Astrocyte (in vitro differentiated cells and primary cell): ENCODE measurements at regions not wholly inside any gene's neighbourhood (a gene's known extent, or its start where the extent isn't known, plus 50 kb on each side); places are given as distances from the start of the nearest gene placed in this dataset.
A peak's percentile ranks its signal among the peaks of the same experiment; 100 is the strongest.

Source experiments
- DNase-seq: peaks from one replicate; pipeline ENCODE4 v3.0.0-alpha.2; 2010; ENCODE audit warnings: low read depth
- FAIRE-seq: peaks from 2 replicates; lab custom pipeline; 2011; peaks lifted over from hg19 to GRCh38; lab: Jason Lieb, UNC
- H2AFZ ChIP-seq: 2 replicates; pipeline ENCODE4 v1.6.0; 2012; ENCODE audit warnings: low read depth, low read length, inconsistent platforms
- H3K27ac ChIP-seq: 2 replicates; pipeline ENCODE4 v1.5.1; 2011; ENCODE audit warnings: low read depth, low read length, inconsistent platforms
- H3K27me3 ChIP-seq: 2 replicates; pipeline ENCODE4 v1.6.0; 2011; ENCODE audit warnings: low read length, inconsistent platforms; ENCODE audit not compliant: insufficient read depth
- H3K36me3 ChIP-seq: 2 replicates; pipeline ENCODE4 v1.5.1; 2011; ENCODE audit warnings: low read length, inconsistent platforms; ENCODE audit not compliant: insufficient read depth
- H3K4me1 ChIP-seq: 2 replicates; pipeline ENCODE4 v1.5.1; 2011; ENCODE audit warnings: low read length, inconsistent platforms; ENCODE audit not compliant: insufficient read depth
- H3K4me2 ChIP-seq: 2 replicates; pipeline ENCODE4 v1.6.0; 2012; ENCODE audit warnings: low read length, inconsistent platforms
- H3K4me3 ChIP-seq: 2 replicates; pipeline ENCODE4 v1.5.1; 2011; ENCODE audit warnings: low read depth, mild to moderate bottlenecking, low read length, inconsistent platforms; ENCODE audit not compliant: insufficient read depth
- H3K79me2 ChIP-seq: 2 replicates; pipeline ENCODE4 v1.6.0; 2012; ENCODE audit warnings: mild to moderate bottlenecking, low read length, inconsistent platforms; ENCODE audit not compliant: insufficient read depth
- H3K9ac ChIP-seq: 2 replicates; pipeline ENCODE4 v1.6.0; 2012; ENCODE audit warnings: mild to moderate bottlenecking, low read length, inconsistent platforms
- H3K9me3 ChIP-seq: 2 replicates; pipeline ENCODE4 v1.5.1; 2012; ENCODE audit warnings: low read depth, mild to moderate bottlenecking, low read length, inconsistent platforms; ENCODE audit not compliant: insufficient read depth
- H4K20me1 ChIP-seq: 2 replicates; pipeline ENCODE4 v1.6.0; 2012; ENCODE audit warnings: low read length, inconsistent platforms; ENCODE audit not compliant: insufficient read depth
- H3K27ac Mint-ChIP-seq: one replicate; pipeline ENCODE4 v1.8.0; 2021; ENCODE audit warnings: mild to moderate bottlenecking, mixed read lengths; ENCODE audit not compliant: unreplicated experiment
- H3K27me3 Mint-ChIP-seq: one replicate; pipeline ENCODE4 v1.8.0; 2021; ENCODE audit warnings: low read depth, mixed read lengths; ENCODE audit not compliant: unreplicated experiment
- H3K36me3 Mint-ChIP-seq: one replicate; pipeline ENCODE4 v1.8.0; 2021; ENCODE audit warnings: low read depth, mixed read lengths; ENCODE audit not compliant: unreplicated experiment
- H3K4me1 Mint-ChIP-seq: one replicate; pipeline ENCODE4 v1.8.0; 2021; ENCODE audit warnings: low read depth, mixed read lengths; ENCODE audit not compliant: unreplicated experiment
- H3K4me3 Mint-ChIP-seq: one replicate; pipeline ENCODE4 v1.8.0; 2021; ENCODE audit warnings: mild to moderate bottlenecking, moderate library complexity, mixed read lengths; ENCODE audit not compliant: unreplicated experiment
- H3K9me3 Mint-ChIP-seq: one replicate; pipeline ENCODE4 v1.8.0; 2021; ENCODE audit warnings: mild to moderate bottlenecking, mixed read lengths; ENCODE audit not compliant: unreplicated experiment
- CTCF ChIP-seq: IDR thresholded peaks from 2 replicates; pipeline ENCODE4 v1.5.1; 2011; ENCODE audit warnings: low read depth, mild to moderate bottlenecking, inconsistent platforms, low read length, moderate library complexity; ENCODE audit not compliant: insufficient read depth
- EZH2 ChIP-seq: IDR thresholded peaks from 2 replicates; pipeline ENCODE4 v1.6.1; 2012; ENCODE audit warnings: mild to moderate bottlenecking, low read length, inconsistent platforms; ENCODE audit not compliant: insufficient read depth

GRCh38 chr2:43057742-43058725, 168.4 kb downstream of the ZFP36L2 start:
- no peak overlapping the region for H3K4me3 ChIP-seq
- H3K27me3 Mint-ChIP-seq, result peaks cover 8% of the 10 kb centered on the region
- DNase-seq (no peak), FAIRE-seq (no peak)
- peaks cover 18% of the 10 kb centered on the region for H3K4me1 Mint-ChIP-seq
- peaks cover 10% of the 10 kb centered on the region for H3K4me1 ChIP-seq
- no peak overlapping the region for H3K4me3 Mint-ChIP-seq
- H3K9me3 ChIP-seq, result no peaks in the 10 kb centered on the region
- H3K36me3 Mint-ChIP-seq, result peaks cover 2% of the 10 kb centered on the region
- no peak overlapping the region for H3K4me2 ChIP-seq
- no peak for TF ChIP-seq CTCF
- TF ChIP-seq EZH2, result no peak
- no peaks in the 10 kb centered on the region for H3K36me3 ChIP-seq
- no peaks in the 10 kb centered on the region for H4K20me1 ChIP-seq
- H3K9ac ChIP-seq, result no peak overlapping the region
- H2AFZ ChIP-seq, result no peak overlapping the region
- H3K27me3 ChIP-seq, result no peaks in the 10 kb centered on the region
- H3K27ac ChIP-seq, result no peak overlapping the region
- peaks cover 8% of the 10 kb centered on the region for H3K9me3 Mint-ChIP-seq
- no peaks in the 10 kb centered on the region for H3K79me2 ChIP-seq
- H3K27ac Mint-ChIP-seq, result peak overlapping the region; percentile 2

- Histone ChIP-seq H3K27ac (no peak overlapping the region), H4K20me1 (no peaks in the 10 kb centered on the region), H3K4me2 (no peak overlapping the region), H2AFZ (no peak overlapping the region), H3K4me1 (peaks cover 12% of the 10 kb centered on the region), H3K79me2 (no peaks in the 10 kb centered on the region), H3K36me3 (no peaks in the 10 kb centered on the region), H3K9ac (no peak overlapping the region), H3K27me3 (no peaks in the 10 kb centered on the region), H3K4me3 (no peak overlapping the region), H3K9me3 (no peaks in the 10 kb centered on the region)
- Mint-ChIP-seq H3K9me3 (peaks cover 7% of the 10 kb centered on the region), H3K36me3 (peaks cover 2% of the 10 kb centered on the region), H3K4me1 (peaks cover 24% of the 10 kb centered on the region), H3K27me3 (peaks cover 8% of the 10 kb centered on the region), H3K27ac (no peak overlapping the region), H3K4me3 (no peak overlapping the region)
- TF ChIP-seq EZH2 (no peak), CTCF (no peak)
- FAIRE-seq (no peak), DNase-seq (no peak)
Measured at GRCh38 chr2:43057026-43057741, 169.2 kb downstream of the ZFP36L2 start.
